ENCODE measurements at regions not wholly inside any gene's neighbourhood (a gene's known extent, or its start where the extent isn't known, plus 50 kb on each side); places are given as distances from the start of the nearest gene placed in this dataset.
A peak's percentile ranks its signal among the peaks of the same experiment; 100 is the strongest.

DNA sequence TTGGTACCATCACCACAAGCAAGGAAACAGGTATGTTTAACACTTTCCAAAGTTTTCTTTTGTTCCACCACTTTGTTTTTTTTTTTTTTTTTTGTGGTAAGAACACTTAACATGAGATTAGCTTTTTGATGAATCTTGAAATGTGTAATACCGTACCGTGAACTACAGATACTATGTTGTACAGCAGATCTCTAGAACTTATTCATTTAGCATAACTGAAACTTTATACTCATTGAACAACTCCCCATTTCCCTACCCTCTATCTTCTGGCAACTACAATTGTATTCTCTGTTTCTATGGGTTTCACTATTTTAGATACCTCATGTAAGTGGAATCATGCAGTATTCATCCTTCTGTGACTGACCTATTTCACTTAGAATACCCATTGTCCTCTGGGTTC is 162.7 kb upstream of the ITGB1 start:
- ATAC-seq, result no peak
- H3K27me3 ChIP-seq (ENCODE audit: control insufficient read depth in 2 of 2, insufficient read depth in 2 of 2, low read length in 2 of 2), result no peaks in the 10 kb centered on the region
- H3K27me3 Mint-ChIP-seq, result no peaks in the 10 kb centered on the region
- no peaks in the 10 kb centered on the region for H3K9me3 ChIP-seq (ENCODE audit: control insufficient read depth in 2 of 3, low read length in 3 of 3)
- intact Hi-C loops (cut with micrococcal nuclease), result no loop called here
- peak overlapping the region in 2 of 9 donors; percentile 17 to 19 for H3K27ac Mint-ChIP-seq
- no peak for DNase-seq
- peak overlapping the region; percentile 2 for H3K4me3 ChIP-seq (ENCODE audit: low read length)
- H3K36me3 ChIP-seq (ENCODE audit: control insufficient read depth in 2 of 3, insufficient read depth in 3 of 3, low read length in 3 of 3), result no peaks in the 10 kb centered on the region
- no peak overlapping the region for H3K27ac ChIP-seq (ENCODE audit: low read depth, low read length)
- peaks cover 13 to 88% of the 10 kb centered on the region in 2 donors for H3K4me1 ChIP-seq (ENCODE audit: control insufficient read depth in 2 of 2, insufficient read depth in 2 of 2, low read length in 2 of 2)
- H3K9me3 Mint-ChIP-seq, result peaks cover 0 to 2% (median 0%) of the 10 kb centered on the region in 11 donors
- ChIA-PET CTCF (no interaction called here), POLR2A (interaction anchor here (0.5 to 2.4 kb wide), 3 partner anchors 11 to 41 kb away, joined by 4 to 8 read pairs (median 4); no protein-coding TSS in a partner anchor)
- H3K36me3 Mint-ChIP-seq, result peaks cover 0 to 5% (median 0%) of the 10 kb centered on the region in 5 donors
- H3K4me3 Mint-ChIP-seq, result peak overlapping the region in 1 of 10 donors; percentile 11
- H3K4me1 Mint-ChIP-seq, result peaks cover 24 to 81% (median 54%) of the 10 kb centered on the region in 7 donors

- no peaks in the 10 kb centered on the region for H3K27me3 ChIP-seq (ENCODE audit: control insufficient read depth in 2 of 2, insufficient read depth in 2 of 2, low read length in 2 of 2)
- H3K9me3 ChIP-seq (ENCODE audit: control insufficient read depth in 2 of 3, low read length in 3 of 3), result no peaks in the 10 kb centered on the region
- no peaks in the 10 kb centered on the region for H3K27me3 Mint-ChIP-seq
- CTCF ChIA-PET, result interaction anchor here (1.0 kb wide), 1 partner anchor 17 kb away, joined by 3 read pairs; no protein-coding TSS in a partner anchor
- ATAC-seq, result no peak
- H3K4me1 Mint-ChIP-seq, result peaks cover 21 to 80% (median 51%) of the 10 kb centered on the region in 7 donors
- intact Hi-C loops (cut with micrococcal nuclease), result no loop called here
- peak overlapping the region in 1 of 10 donors; percentile 4 for H3K4me3 Mint-ChIP-seq
- H3K27ac Mint-ChIP-seq, result peak overlapping the region in 7 of 9 donors; percentile 1 to 49 (median 27)
- H3K27ac ChIP-seq (ENCODE audit: low read depth, low read length), result no peak overlapping the region
- peaks cover 0 to 2% (median 0%) of the 10 kb centered on the region in 11 donors for H3K9me3 Mint-ChIP-seq
- no peaks in the 10 kb centered on the region for H3K36me3 ChIP-seq (ENCODE audit: control insufficient read depth in 2 of 3, insufficient read depth in 3 of 3, low read length in 3 of 3)
- no peak for DNase-seq
- no peak overlapping the region for H3K4me3 ChIP-seq (ENCODE audit: low read length)
- peaks cover 0 to 5% (median 0%) of the 10 kb centered on the region in 5 donors for H3K36me3 Mint-ChIP-seq
- H3K4me1 ChIP-seq (ENCODE audit: control insufficient read depth in 2 of 2, insufficient read depth in 2 of 2, low read length in 2 of 2), result peaks cover 10 to 88% of the 10 kb centered on the region in 2 donors
- POLR2A ChIA-PET, result interaction anchor here (0.5 to 2.4 kb wide), 3 partner anchors 10 to 41 kb away, joined by 4 to 8 read pairs (median 4); no protein-coding TSS in a partner anchor
These were observed 162.2 kb upstream of the ITGB1 start for GRCh38 chr10:33120275-33120674.

DNA sequence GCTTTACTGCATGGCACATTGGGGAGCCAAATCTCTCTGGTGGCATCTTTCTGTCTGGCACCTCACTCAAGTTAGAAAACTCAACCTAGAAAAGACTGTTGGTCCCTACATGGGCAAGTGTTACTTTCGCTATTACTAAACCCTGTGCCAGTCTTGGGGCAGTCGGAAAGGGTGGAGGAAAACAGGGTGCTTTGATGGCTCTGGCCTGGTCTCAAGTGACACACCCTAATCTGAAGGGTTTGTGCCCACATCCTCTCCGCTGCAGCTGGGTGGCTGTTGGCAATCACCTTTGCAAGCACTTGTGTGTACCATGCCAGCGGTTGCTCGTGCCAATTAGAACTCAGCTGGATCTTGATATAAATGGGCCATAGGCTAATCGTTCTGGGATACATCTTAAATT is 159.8 kb upstream of the ITGB1 start:
- peak overlapping the region in 6 of 9 donors; percentile 8 to 26 (median 17) for H3K27ac Mint-ChIP-seq
- ATAC-seq (peak; percentile 81), DNase-seq (no peak)
- peaks cover 0 to 5% (median 0%) of the 10 kb centered on the region in 5 donors for H3K36me3 Mint-ChIP-seq
- no peaks in the 10 kb centered on the region for H3K27me3 Mint-ChIP-seq
- ChIA-PET CTCF (interaction anchor here (0.6 kb wide), 1 partner anchor 16 kb away, joined by 5 read pairs; no protein-coding TSS in a partner anchor), POLR2A (interaction anchor here (0.7 kb wide), 1 partner anchor 13 kb away, joined by 3 read pairs; no protein-coding TSS in a partner anchor)
- Histone ChIP-seq H3K9me3 (ENCODE audit: control insufficient read depth in 2 of 3, low read length in 3 of 3) (no peaks in the 10 kb centered on the region), H3K4me1 (ENCODE audit: control insufficient read depth in 2 of 2, insufficient read depth in 2 of 2, low read length in 2 of 2) (peaks cover 10 to 94% of the 10 kb centered on the region in 2 donors), H3K27me3 (ENCODE audit: control insufficient read depth in 2 of 2, insufficient read depth in 2 of 2, low read length in 2 of 2) (no peaks in the 10 kb centered on the region), H3K27ac (ENCODE audit: low read depth, low read length) (no peak overlapping the region), H3K4me3 (ENCODE audit: low read length) (no peak overlapping the region), H3K36me3 (ENCODE audit: control insufficient read depth in 2 of 3, insufficient read depth in 3 of 3, low read length in 3 of 3) (no peaks in the 10 kb centered on the region)
- peaks cover 24 to 79% (median 42%) of the 10 kb centered on the region in 7 donors for H3K4me1 Mint-ChIP-seq
- intact Hi-C loops (cut with micrococcal nuclease), result loop anchor here (2.0 to 5.0 kb wide), 3 partner anchors 21 to 75 kb away; no protein-coding TSS in a partner anchor
- peaks cover 0 to 2% (median 0%) of the 10 kb centered on the region in 11 donors for H3K9me3 Mint-ChIP-seq
- peak overlapping the region in 1 of 10 donors; percentile 7 for H3K4me3 Mint-ChIP-seq

DNA sequence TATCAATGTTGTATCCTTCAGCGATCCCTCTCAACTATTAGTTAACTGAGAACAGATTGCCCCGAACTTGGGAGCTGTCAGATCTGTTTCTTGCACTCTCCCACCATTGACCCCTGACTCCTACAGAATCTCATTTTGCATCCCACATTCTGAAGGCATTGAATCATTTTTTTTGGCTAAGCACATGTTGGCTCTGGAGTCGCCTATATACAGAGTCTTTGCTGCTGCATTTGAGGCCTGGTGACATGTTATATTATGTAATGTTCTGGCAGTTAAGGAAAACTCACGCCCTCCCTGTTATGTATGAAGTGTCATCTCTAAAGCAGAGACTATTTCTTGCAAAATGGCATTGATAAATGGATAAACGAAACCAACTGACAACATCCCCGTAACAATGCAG is 159.2 kb upstream of the ITGB1 start:
- H3K27me3 ChIP-seq (ENCODE audit: control insufficient read depth in 2 of 2, insufficient read depth in 2 of 2, low read length in 2 of 2), result no peaks in the 10 kb centered on the region
- H3K36me3 Mint-ChIP-seq, result peaks cover 0 to 5% (median 0%) of the 10 kb centered on the region in 5 donors
- DNase-seq (no peak), ATAC-seq (peak; percentile 4)
- H3K4me3 Mint-ChIP-seq, result peak overlapping the region in 2 of 10 donors; percentile 2 to 7
- peak overlapping the region in 6 of 9 donors; percentile 8 to 26 (median 17) for H3K27ac Mint-ChIP-seq
- peaks cover 0 to 2% (median 0%) of the 10 kb centered on the region in 11 donors for H3K9me3 Mint-ChIP-seq
- peaks cover 26 to 76% (median 36%) of the 10 kb centered on the region in 7 donors for H3K4me1 Mint-ChIP-seq
- no peaks in the 10 kb centered on the region for H3K36me3 ChIP-seq (ENCODE audit: control insufficient read depth in 2 of 3, insufficient read depth in 3 of 3, low read length in 3 of 3)
- ChIA-PET POLR2A (no interaction called here), CTCF (interaction anchor here (0.8 to 2.3 kb wide), 2 partner anchors 38 to 744 kb away, joined by 3 to 12 read pairs; no protein-coding TSS in a partner anchor)
- no peaks in the 10 kb centered on the region for H3K27me3 Mint-ChIP-seq
- no peaks in the 10 kb centered on the region for H3K9me3 ChIP-seq (ENCODE audit: control insufficient read depth in 2 of 3, low read length in 3 of 3)
- no peak overlapping the region for H3K27ac ChIP-seq (ENCODE audit: low read depth, low read length)
- no peak overlapping the region for H3K4me3 ChIP-seq (ENCODE audit: low read length)
- H3K4me1 ChIP-seq (ENCODE audit: control insufficient read depth in 2 of 2, insufficient read depth in 2 of 2, low read length in 2 of 2), result peaks cover 10 to 95% of the 10 kb centered on the region in 2 donors
- intact Hi-C loops (cut with micrococcal nuclease), result loop anchor here (2.0 to 5.0 kb wide), 3 partner anchors 22 to 76 kb away; no protein-coding TSS in a partner anchor

- H3K9me3 ChIP-seq (ENCODE audit: control insufficient read depth in 2 of 3, low read length in 3 of 3), result no peaks in the 10 kb centered on the region
- POLR2A ChIA-PET, result interaction anchor here (0.6 to 2.8 kb wide), 6 partner anchors 11 to 738 kb away, joined by 3 to 10 read pairs (median 4); no protein-coding TSS in a partner anchor
- Mint-ChIP-seq H3K27ac (peak overlapping the region in 3 of 9 donors; percentile 51 to 76 (median 65)), H3K4me1 (peaks cover 23 to 69% (median 32%) of the 10 kb centered on the region in 7 donors), H3K9me3 (peaks cover 0 to 2% (median 0%) of the 10 kb centered on the region in 11 donors), H3K36me3 (peaks cover 0 to 6% (median 0%) of the 10 kb centered on the region in 5 donors), H3K4me3 (peak overlapping the region in 3 of 10 donors; percentile 8 to 20 (median 13)), H3K27me3 (no peaks in the 10 kb centered on the region)
- no peaks in the 10 kb centered on the region for H3K36me3 ChIP-seq (ENCODE audit: control insufficient read depth in 2 of 3, insufficient read depth in 3 of 3, low read length in 3 of 3)
- intact Hi-C loops (cut with micrococcal nuclease), result loop anchor here (1.0 to 5.0 kb wide), 4 partner anchors 23 to 77 kb away; no protein-coding TSS in a partner anchor
- H3K27me3 ChIP-seq (ENCODE audit: control insufficient read depth in 2 of 2, insufficient read depth in 2 of 2, low read length in 2 of 2), result no peaks in the 10 kb centered on the region
- CTCF ChIA-PET, result interaction anchor here (0.6 to 2.3 kb wide), 5 partner anchors 11 to 73 kb away, joined by 3 to 12 read pairs (median 8); no protein-coding TSS in a partner anchor
- H3K27ac ChIP-seq (ENCODE audit: low read depth, low read length), result no peak overlapping the region
- H3K4me1 ChIP-seq (ENCODE audit: control insufficient read depth in 2 of 2, insufficient read depth in 2 of 2, low read length in 2 of 2), result peaks cover 9 to 95% of the 10 kb centered on the region in 2 donors
- peak; percentile 24 for ATAC-seq
- no peak for DNase-seq
- peak overlapping the region; percentile 31 for H3K4me3 ChIP-seq (ENCODE audit: low read length)
These were observed 158.0 kb upstream of the ITGB1 start for GRCh38 chr10:33115738-33116719.

DNA sequence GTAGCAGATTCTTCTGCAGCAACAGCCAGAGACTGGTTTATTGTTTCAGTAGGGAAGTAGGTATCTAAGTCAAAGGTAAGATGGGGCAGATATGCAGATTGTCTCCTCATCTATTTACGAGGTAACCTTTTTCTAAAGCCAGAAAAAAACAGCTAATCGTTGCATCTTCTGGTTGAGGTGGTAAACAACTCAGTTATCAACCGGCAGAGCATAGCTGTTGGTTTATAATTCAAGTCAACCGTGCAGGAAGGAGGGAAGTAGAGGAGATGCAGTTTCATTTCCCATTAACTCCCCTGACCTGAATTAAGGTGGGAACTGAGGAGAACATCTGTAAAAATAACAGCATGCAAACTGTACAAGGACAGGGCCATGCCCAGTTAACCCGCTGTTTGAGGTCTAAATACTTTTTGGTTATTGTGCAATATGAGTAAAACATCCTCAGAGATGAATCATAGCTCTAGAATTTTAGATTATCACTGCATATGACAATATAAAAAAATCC is 156.5 kb upstream of the ITGB1 start:
- Mint-ChIP-seq H3K27ac (peak overlapping the region in 4 of 9 donors; percentile 17 to 68 (median 38)), H3K9me3 (peaks cover 0 to 1% (median 0%) of the 10 kb centered on the region in 11 donors), H3K4me3 (peak overlapping the region in 3 of 10 donors; percentile 4 to 69 (median 4)), H3K27me3 (no peaks in the 10 kb centered on the region), H3K4me1 (peaks cover 23 to 68% (median 30%) of the 10 kb centered on the region in 7 donors), H3K36me3 (peaks cover 0 to 4% (median 0%) of the 10 kb centered on the region in 5 donors)
- H3K36me3 ChIP-seq (ENCODE audit: control insufficient read depth in 2 of 3, insufficient read depth in 3 of 3, low read length in 3 of 3), result no peaks in the 10 kb centered on the region
- H3K27me3 ChIP-seq (ENCODE audit: control insufficient read depth in 2 of 2, insufficient read depth in 2 of 2, low read length in 2 of 2), result no peaks in the 10 kb centered on the region
- no peak overlapping the region for H3K27ac ChIP-seq (ENCODE audit: low read depth, low read length)
- intact Hi-C loops (cut with micrococcal nuclease), result no loop called here
- peaks cover 5 to 98% of the 10 kb centered on the region in 2 donors for H3K4me1 ChIP-seq (ENCODE audit: control insufficient read depth in 2 of 2, insufficient read depth in 2 of 2, low read length in 2 of 2)
- CTCF ChIA-PET, result interaction anchor here (2.3 kb wide), 1 partner anchor 12 kb away, joined by 8 read pairs; no protein-coding TSS in a partner anchor
- DNase-seq (no peak), ATAC-seq (peak; percentile 37)
- H3K4me3 ChIP-seq (ENCODE audit: low read length), result no peak overlapping the region
- POLR2A ChIA-PET, result interaction anchor here (0.7 to 2.8 kb wide), 5 partner anchors 11 to 73 kb away, joined by 3 to 10 read pairs (median 4); no protein-coding TSS in a partner anchor
- no peaks in the 10 kb centered on the region for H3K9me3 ChIP-seq (ENCODE audit: control insufficient read depth in 2 of 3, low read length in 3 of 3)

All from naive thymus-derived CD4-positive, alpha-beta T cell (primary cell).